ENCODE measurements at regions not wholly inside any gene's neighbourhood (a gene's known extent, or its start where the extent isn't known, plus 50 kb on each side); places are given as distances from the start of the nearest gene placed in this dataset.

- H3K36me3 Mint-ChIP-seq (ENCODE audit: insufficient read depth, unreplicated experiment), result no peaks in the 10 kb centered on the region
- CTCF ChIA-PET, result interaction anchor here (1.2 kb wide), 1 partner anchor 53 kb away, joined by 3 read pairs; no protein-coding TSS in a partner anchor
- no TSS peak for BruUV-seq (replicated peaks)
- H3K9me3 Mint-ChIP-seq (ENCODE audit: low read depth, unreplicated experiment), result no peaks in the 10 kb centered on the region
- no peak overlapping the region for H3K4me3 Mint-ChIP-seq (ENCODE audit: low read depth, unreplicated experiment)
- TF ChIP-seq, protein P1, sequence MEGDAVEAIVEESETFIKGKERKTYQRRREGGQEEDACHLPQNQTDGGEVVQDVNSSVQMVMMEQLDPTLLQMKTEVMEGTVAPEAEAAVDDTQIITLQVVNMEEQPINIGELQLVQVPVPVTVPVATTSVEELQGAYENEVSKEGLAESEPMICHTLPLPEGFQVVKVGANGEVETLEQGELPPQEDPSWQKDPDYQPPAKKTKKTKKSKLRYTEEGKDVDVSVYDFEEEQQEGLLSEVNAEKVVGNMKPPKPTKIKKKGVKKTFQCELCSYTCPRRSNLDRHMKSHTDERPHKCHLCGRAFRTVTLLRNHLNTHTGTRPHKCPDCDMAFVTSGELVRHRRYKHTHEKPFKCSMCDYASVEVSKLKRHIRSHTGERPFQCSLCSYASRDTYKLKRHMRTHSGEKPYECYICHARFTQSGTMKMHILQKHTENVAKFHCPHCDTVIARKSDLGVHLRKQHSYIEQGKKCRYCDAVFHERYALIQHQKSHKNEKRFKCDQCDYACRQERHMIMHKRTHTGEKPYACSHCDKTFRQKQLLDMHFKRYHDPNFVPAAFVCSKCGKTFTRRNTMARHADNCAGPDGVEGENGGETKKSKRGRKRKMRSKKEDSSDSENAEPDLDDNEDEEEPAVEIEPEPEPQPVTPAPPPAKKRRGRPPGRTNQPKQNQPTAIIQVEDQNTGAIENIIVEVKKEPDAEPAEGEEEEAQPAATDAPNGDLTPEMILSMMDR (IDR thresholded peaks at IDR 0.05; ENCODE audit: unreplicated experiment), result no peak
- no peaks in the 10 kb centered on the region for H3K4me1 Mint-ChIP-seq (ENCODE audit: low read depth, unreplicated experiment)
- no peaks in the 10 kb centered on the region for H3K27me3 Mint-ChIP-seq (ENCODE audit: unreplicated experiment)
- no peak for DNase-seq
- intact Hi-C loops (cut with micrococcal nuclease; ENCODE audit: unreplicated experiment), result loop anchor here (10.0 kb wide), 1 partner anchor 87 kb away; no protein-coding TSS in a partner anchor
- H3K27ac Mint-ChIP-seq (ENCODE audit: unreplicated experiment), result no peak overlapping the region
Observed at GRCh38 chr21:27812279-27812678, 845.4 kb upstream of the ADAMTS5 start.

- Mint-ChIP-seq H3K9me3 (ENCODE audit: low read depth, unreplicated experiment) (no peaks in the 10 kb centered on the region), H3K4me1 (ENCODE audit: low read depth, unreplicated experiment) (no peaks in the 10 kb centered on the region), H3K36me3 (ENCODE audit: insufficient read depth, unreplicated experiment) (no peaks in the 10 kb centered on the region), H3K27me3 (ENCODE audit: unreplicated experiment) (no peaks in the 10 kb centered on the region), H3K27ac (ENCODE audit: unreplicated experiment) (no peak overlapping the region), H3K4me3 (ENCODE audit: low read depth, unreplicated experiment) (no peak overlapping the region)
- intact Hi-C loops (cut with micrococcal nuclease; ENCODE audit: unreplicated experiment), result no loop called here
- no TSS peak for BruUV-seq (replicated peaks)
- DNase-seq, result no peak
- CTCF ChIA-PET, result no interaction called here
- TF ChIP-seq, protein P1 (IDR thresholded peaks at IDR 0.05; ENCODE audit: unreplicated experiment), result no peak
Observed at GRCh38 chr21:27808923-27809322, 842.0 kb upstream of the ADAMTS5 start.

- H3K4me1 Mint-ChIP-seq (ENCODE audit: low read depth, unreplicated experiment), result peaks cover 8% of the 10 kb centered on the region
- H3K4me3 Mint-ChIP-seq (ENCODE audit: low read depth, unreplicated experiment), result no peak overlapping the region
- TF ChIP-seq, protein P1 (IDR thresholded peaks at IDR 0.05; ENCODE audit: unreplicated experiment), result no peak
- H3K36me3 Mint-ChIP-seq (ENCODE audit: insufficient read depth, unreplicated experiment), result no peaks in the 10 kb centered on the region
- no peaks in the 10 kb centered on the region for H3K9me3 Mint-ChIP-seq (ENCODE audit: low read depth, unreplicated experiment)
- intact Hi-C loops (cut with micrococcal nuclease; ENCODE audit: unreplicated experiment), result no loop called here
- no TSS peak for BruUV-seq (replicated peaks)
- CTCF ChIA-PET, result no interaction called here
- H3K27me3 Mint-ChIP-seq (ENCODE audit: unreplicated experiment), result no peaks in the 10 kb centered on the region
- DNase-seq, result no peak
- no peak overlapping the region for H3K27ac Mint-ChIP-seq (ENCODE audit: unreplicated experiment)
Observed at GRCh38 chr21:27807596-27807995, 840.7 kb upstream of the ADAMTS5 start.

DNA sequence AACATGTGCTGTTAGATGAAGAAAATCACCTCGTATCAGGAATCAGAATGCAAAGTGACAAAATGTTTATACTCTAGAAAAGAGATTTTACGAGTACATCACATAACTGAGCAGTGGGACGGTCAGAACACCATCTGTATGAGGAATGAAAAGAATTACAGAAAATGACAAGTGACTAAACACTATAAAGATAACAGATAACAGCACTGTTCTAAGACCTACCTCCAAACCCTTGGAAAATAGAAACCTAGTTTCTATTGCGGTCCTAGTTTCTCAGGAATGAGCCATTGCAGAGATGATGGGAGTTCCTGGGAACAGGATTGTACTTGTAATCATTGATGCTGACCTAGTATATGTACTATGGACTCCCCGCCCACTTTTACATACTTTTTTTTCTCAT, 839.4 kb upstream of the ADAMTS5 start:
- H3K27ac Mint-ChIP-seq (ENCODE audit: unreplicated experiment), result no peak overlapping the region
- no peaks in the 10 kb centered on the region for H3K9me3 Mint-ChIP-seq (ENCODE audit: low read depth, unreplicated experiment)
- intact Hi-C loops (cut with micrococcal nuclease; ENCODE audit: unreplicated experiment), result no loop called here
- TF ChIP-seq, protein P1 (IDR thresholded peaks at IDR 0.05; ENCODE audit: unreplicated experiment), result no peak
- no peaks in the 10 kb centered on the region for H3K36me3 Mint-ChIP-seq (ENCODE audit: insufficient read depth, unreplicated experiment)
- no peak overlapping the region for H3K4me3 Mint-ChIP-seq (ENCODE audit: low read depth, unreplicated experiment)
- no peaks in the 10 kb centered on the region for H3K27me3 Mint-ChIP-seq (ENCODE audit: unreplicated experiment)
- DNase-seq, result no peak
- no TSS peak for BruUV-seq (replicated peaks)
- CTCF ChIA-PET, result no interaction called here
- peaks cover 8% of the 10 kb centered on the region for H3K4me1 Mint-ChIP-seq (ENCODE audit: low read depth, unreplicated experiment)
